ENCODE measurements at regions not wholly inside any gene's neighbourhood (a gene's known extent, or its start where the extent isn't known, plus 50 kb on each side); places are given as distances from the start of the nearest gene placed in this dataset.

- ChIA-PET POLR2A (ENCODE audit: partially characterized antibody) (no interaction called here), CTCF (ENCODE audit: partially characterized antibody) (no interaction called here)
These were observed 195.5 kb downstream of the BCL11A start for GRCh38 chr2:60357996-60358395.

GRCh38 chr2:60356346-60356745 is 197.1 kb downstream of the BCL11A start:
- no peak overlapping the region for H3K27ac Mint-ChIP-seq
- H3K36me3 ChIP-seq (ENCODE audit: insufficient read depth, low read length) = no peaks in the 10 kb centered on the region
- intact Hi-C loops (cut with micrococcal nuclease) = no loop called here
- H3K4me1 ChIP-seq (ENCODE audit: insufficient read depth, low read length) = no peaks in the 10 kb centered on the region
- H3K27me3 Mint-ChIP-seq = peaks cover 6 to 11% of the 10 kb centered on the region in 2 donors
- no peaks in the 10 kb centered on the region for H3K36me3 Mint-ChIP-seq
- CTCF ChIA-PET (ENCODE audit: partially characterized antibody) = no interaction called here
- POLR2A ChIA-PET (ENCODE audit: partially characterized antibody) = no interaction called here
- no peak overlapping the region for H3K4me3 Mint-ChIP-seq
- no peaks in the 10 kb centered on the region for H3K9me3 Mint-ChIP-seq
- no peak overlapping the region for H3K27ac ChIP-seq (ENCODE audit: low read depth, low read length)
- no peak for DNase-seq
- H3K9me3 ChIP-seq (ENCODE audit: control insufficient read depth in 1 of 2, low read length in 2 of 2) = no peaks in the 10 kb centered on the region
- H3K4me1 Mint-ChIP-seq = peaks cover 0 to 5% (median 0%) of the 10 kb centered on the region in 4 donors
- H3K27me3 ChIP-seq (ENCODE audit: insufficient read depth, low read length) = no peaks in the 10 kb centered on the region
- no peak overlapping the region for H3K4me3 ChIP-seq (ENCODE audit: low read length in 2 of 2)

More at GRCh38 chr2:60357996-60358395, 195.5 kb downstream of the BCL11A start:
- no peaks in the 10 kb centered on the region for H3K36me3 Mint-ChIP-seq
- H3K27ac Mint-ChIP-seq = no peak overlapping the region
- no peak overlapping the region for H3K4me3 Mint-ChIP-seq
- no peaks in the 10 kb centered on the region for H3K36me3 ChIP-seq (ENCODE audit: insufficient read depth, low read length)
- H3K4me1 Mint-ChIP-seq = peaks cover 0 to 5% (median 0%) of the 10 kb centered on the region in 4 donors
- peaks cover 6 to 11% of the 10 kb centered on the region in 2 donors for H3K27me3 Mint-ChIP-seq
- H3K4me3 ChIP-seq (ENCODE audit: low read length in 2 of 2) = no peak overlapping the region
- H3K27me3 ChIP-seq (ENCODE audit: insufficient read depth, low read length) = no peaks in the 10 kb centered on the region
- H3K4me1 ChIP-seq (ENCODE audit: insufficient read depth, low read length) = no peaks in the 10 kb centered on the region
- DNase-seq = no peak
- H3K27ac ChIP-seq (ENCODE audit: low read depth, low read length) = no peak overlapping the region
- H3K9me3 ChIP-seq (ENCODE audit: control insufficient read depth in 1 of 2, low read length in 2 of 2) = no peaks in the 10 kb centered on the region
- intact Hi-C loops (cut with micrococcal nuclease) = no loop called here
- H3K9me3 Mint-ChIP-seq = peaks cover 0 to 2% (median 0%) of the 10 kb centered on the region in 8 donors

- Mint-ChIP-seq H3K36me3 (no peaks in the 10 kb centered on the region), H3K4me1 (peaks cover 0 to 5% (median 0%) of the 10 kb centered on the region in 4 donors), H3K9me3 (peaks cover 0 to 2% (median 0%) of the 10 kb centered on the region in 8 donors), H3K27ac (no peak overlapping the region), H3K27me3 (peaks cover 6 to 11% of the 10 kb centered on the region in 2 donors), H3K4me3 (no peak overlapping the region)
- no peaks in the 10 kb centered on the region for H3K27me3 ChIP-seq (ENCODE audit: insufficient read depth, low read length)
- ChIA-PET POLR2A (ENCODE audit: partially characterized antibody) (no interaction called here), CTCF (ENCODE audit: partially characterized antibody) (no interaction called here)
- no peaks in the 10 kb centered on the region for H3K36me3 ChIP-seq (ENCODE audit: insufficient read depth, low read length)
- H3K4me1 ChIP-seq (ENCODE audit: insufficient read depth, low read length) = no peaks in the 10 kb centered on the region
- intact Hi-C loops (cut with micrococcal nuclease) = no loop called here
- H3K9me3 ChIP-seq (ENCODE audit: control insufficient read depth in 1 of 2, low read length in 2 of 2) = no peaks in the 10 kb centered on the region
- H3K27ac ChIP-seq (ENCODE audit: low read depth, low read length) = no peak overlapping the region
- no peak overlapping the region for H3K4me3 ChIP-seq (ENCODE audit: low read length in 2 of 2)
- no peak for DNase-seq
These were observed 197.6 kb downstream of the BCL11A start for GRCh38 chr2:60355849-60356261.

- no peaks in the 10 kb centered on the region for H3K36me3 Mint-ChIP-seq
- no peak for DNase-seq
- no peaks in the 10 kb centered on the region for H3K36me3 ChIP-seq (ENCODE audit: insufficient read depth, low read length)
- H3K27me3 Mint-ChIP-seq = peaks cover 7 to 9% of the 10 kb centered on the region in 2 donors
- no peak overlapping the region for H3K4me3 ChIP-seq (ENCODE audit: low read length in 2 of 2)
- H3K4me1 Mint-ChIP-seq = peaks cover 0 to 5% (median 0%) of the 10 kb centered on the region in 4 donors
- intact Hi-C loops (cut with micrococcal nuclease) = no loop called here
- no peak overlapping the region for H3K27ac ChIP-seq (ENCODE audit: low read depth, low read length)
- POLR2A ChIA-PET (ENCODE audit: partially characterized antibody) = no interaction called here
- H3K27ac Mint-ChIP-seq = no peak overlapping the region
- CTCF ChIA-PET (ENCODE audit: partially characterized antibody) = no interaction called here
- no peaks in the 10 kb centered on the region for H3K4me1 ChIP-seq (ENCODE audit: insufficient read depth, low read length)
- H3K9me3 ChIP-seq (ENCODE audit: control insufficient read depth in 1 of 2, low read length in 2 of 2) = no peaks in the 10 kb centered on the region
- H3K27me3 ChIP-seq (ENCODE audit: insufficient read depth, low read length) = no peaks in the 10 kb centered on the region
- H3K9me3 Mint-ChIP-seq = peaks cover 0 to 2% (median 0%) of the 10 kb centered on the region in 8 donors
- no peak overlapping the region for H3K4me3 Mint-ChIP-seq
These were observed 198.7 kb downstream of the BCL11A start for GRCh38 chr2:60354713-60355112.

GRCh38 chr2:60353863-60354262 is 199.6 kb downstream of the BCL11A start:
- Histone ChIP-seq H3K27ac (ENCODE audit: low read depth, low read length) (no peak overlapping the region), H3K9me3 (ENCODE audit: control insufficient read depth in 1 of 2, low read length in 2 of 2) (no peaks in the 10 kb centered on the region), H3K4me3 (ENCODE audit: low read length in 2 of 2) (no peak overlapping the region), H3K4me1 (ENCODE audit: insufficient read depth, low read length) (no peaks in the 10 kb centered on the region), H3K36me3 (ENCODE audit: insufficient read depth, low read length) (no peaks in the 10 kb centered on the region), H3K27me3 (ENCODE audit: insufficient read depth, low read length) (no peaks in the 10 kb centered on the region)
- Mint-ChIP-seq H3K36me3 (no peaks in the 10 kb centered on the region), H3K27me3 (peaks cover 7 to 8% of the 10 kb centered on the region in 2 donors), H3K4me1 (peaks cover 0 to 5% (median 0%) of the 10 kb centered on the region in 4 donors), H3K27ac (no peak overlapping the region), H3K9me3 (peaks cover 0 to 2% (median 0%) of the 10 kb centered on the region in 8 donors), H3K4me3 (no peak overlapping the region)
- POLR2A ChIA-PET (ENCODE audit: partially characterized antibody) = no interaction called here
- DNase-seq = no peak
- CTCF ChIA-PET (ENCODE audit: partially characterized antibody) = no interaction called here
- intact Hi-C loops (cut with micrococcal nuclease) = no loop called here

GRCh38 chr2:60353406-60353800 is 200.1 kb downstream of the BCL11A start:
- Histone ChIP-seq H3K4me1 (ENCODE audit: insufficient read depth, low read length) (no peaks in the 10 kb centered on the region), H3K27ac (ENCODE audit: low read depth, low read length) (no peak overlapping the region)
- no peak overlapping the region for H3K4me3 Mint-ChIP-seq

GRCh38 chr2:60352491-60353405 is 200.7 kb downstream of the BCL11A start:
- H3K4me1 ChIP-seq (ENCODE audit: insufficient read depth, low read length) = no peaks in the 10 kb centered on the region
- H3K36me3 ChIP-seq (ENCODE audit: insufficient read depth, low read length) = no peaks in the 10 kb centered on the region
- DNase-seq = no peak
- H3K27me3 Mint-ChIP-seq = peaks cover 7 to 8% of the 10 kb centered on the region in 2 donors
- POLR2A ChIA-PET (ENCODE audit: partially characterized antibody) = no interaction called here
- H3K4me1 Mint-ChIP-seq = peaks cover 0 to 5% (median 0%) of the 10 kb centered on the region in 4 donors
- H3K27me3 ChIP-seq (ENCODE audit: insufficient read depth, low read length) = no peaks in the 10 kb centered on the region
- peaks cover 0 to 2% (median 0%) of the 10 kb centered on the region in 8 donors for H3K9me3 Mint-ChIP-seq
- no peak overlapping the region for H3K4me3 Mint-ChIP-seq
- H3K27ac ChIP-seq (ENCODE audit: low read depth, low read length) = no peak overlapping the region
- CTCF ChIA-PET (ENCODE audit: partially characterized antibody) = no interaction called here
- intact Hi-C loops (cut with micrococcal nuclease) = no loop called here
- no peak overlapping the region for H3K27ac Mint-ChIP-seq
- no peaks in the 10 kb centered on the region for H3K9me3 ChIP-seq (ENCODE audit: control insufficient read depth in 1 of 2, low read length in 2 of 2)
- H3K4me3 ChIP-seq (ENCODE audit: low read length in 2 of 2) = no peak overlapping the region
- no peaks in the 10 kb centered on the region for H3K36me3 Mint-ChIP-seq

More at GRCh38 chr2:60353406-60353800, 200.1 kb downstream of the BCL11A start:
- H3K9me3 Mint-ChIP-seq = peaks cover 0 to 2% (median 0%) of the 10 kb centered on the region in 8 donors
- H3K9me3 ChIP-seq (ENCODE audit: control insufficient read depth in 1 of 2, low read length in 2 of 2) = no peaks in the 10 kb centered on the region
- CTCF ChIA-PET (ENCODE audit: partially characterized antibody) = no interaction called here
- H3K27ac Mint-ChIP-seq = no peak overlapping the region
- no peaks in the 10 kb centered on the region for H3K27me3 ChIP-seq (ENCODE audit: insufficient read depth, low read length)
- no peaks in the 10 kb centered on the region for H3K36me3 ChIP-seq (ENCODE audit: insufficient read depth, low read length)
- H3K27me3 Mint-ChIP-seq = peaks cover 7 to 8% of the 10 kb centered on the region in 2 donors
- no peak overlapping the region for H3K4me3 ChIP-seq (ENCODE audit: low read length in 2 of 2)
- POLR2A ChIA-PET (ENCODE audit: partially characterized antibody) = no interaction called here
- H3K36me3 Mint-ChIP-seq = no peaks in the 10 kb centered on the region
- H3K4me1 Mint-ChIP-seq = peaks cover 0 to 5% (median 0%) of the 10 kb centered on the region in 4 donors
- intact Hi-C loops (cut with micrococcal nuclease) = no loop called here
- DNase-seq = no peak
